Kidney glomerular epithelial cell (primary cell): ENCODE measurements at regions not wholly inside any gene's neighbourhood (a gene's known extent, or its start where the extent isn't known, plus 50 kb on each side); places are given as distances from the start of the nearest gene placed in this dataset.

ENCODE experiments used
- DNase-seq: peaks from one replicate; lab custom pipeline; 2025; lab: John Stamatoyannopoulos, UW

DNA sequence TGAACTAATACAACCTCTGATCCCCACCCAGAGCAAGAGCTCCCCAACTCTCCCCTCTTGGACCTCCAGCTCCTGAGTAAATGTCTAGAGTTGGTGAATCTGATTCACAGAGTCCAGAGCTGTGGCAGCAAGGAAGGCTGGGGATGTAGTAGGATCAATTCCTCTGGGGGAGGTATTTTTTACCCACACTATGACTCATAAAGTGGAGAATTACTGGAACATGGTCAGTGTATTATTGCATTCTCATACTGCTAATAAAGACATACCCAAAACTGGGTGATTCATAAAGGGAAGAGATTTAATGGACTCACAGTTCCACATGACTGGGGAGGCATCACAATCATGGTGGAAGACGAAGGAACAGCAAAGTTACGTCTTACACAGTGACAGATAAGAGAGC, 496.7 kb downstream of the EFNB2 start:
- peak; percentile 90 for DNase-seq

DNA sequence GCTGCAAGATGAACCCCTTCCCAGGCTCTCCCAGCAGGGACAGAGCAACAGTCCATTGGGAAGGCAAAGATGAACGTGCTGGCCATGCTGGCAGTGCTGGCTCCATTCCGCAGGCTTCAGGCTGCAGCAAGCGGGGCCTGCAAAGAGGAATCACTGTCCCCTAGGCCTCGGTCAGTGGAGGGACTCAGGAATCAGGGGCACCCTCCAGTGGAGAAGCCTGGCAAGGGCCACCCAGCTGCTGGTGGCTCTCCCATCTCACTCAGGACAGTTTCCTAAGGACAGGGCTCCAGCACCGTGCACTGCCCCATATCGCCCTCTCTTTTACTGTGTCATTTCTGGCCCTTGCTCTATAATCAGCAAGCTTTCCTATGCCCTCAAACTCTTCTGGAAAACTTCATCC, 498.6 kb downstream of the EFNB2 start:
- no peak for DNase-seq

DNA sequence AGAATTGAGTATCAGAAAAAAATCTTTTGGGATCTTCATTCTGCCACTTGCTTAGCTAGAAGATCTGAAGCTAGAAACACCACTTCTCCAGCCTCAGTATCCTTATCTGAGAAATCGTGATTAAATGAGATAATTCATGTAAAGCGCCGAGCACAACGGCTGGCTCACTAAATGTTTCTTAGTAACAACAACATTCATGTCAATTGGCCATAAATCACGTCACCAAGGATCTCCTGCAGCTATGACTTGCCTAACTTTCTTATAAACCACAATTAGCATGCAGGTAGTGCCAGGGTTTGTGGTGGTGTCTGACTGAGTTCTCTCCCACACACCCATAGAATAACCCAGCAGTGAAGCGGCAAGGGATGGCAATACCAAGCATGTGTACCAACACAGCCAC, 501.3 kb downstream of the EFNB2 start:
- no peak for DNase-seq

DNA sequence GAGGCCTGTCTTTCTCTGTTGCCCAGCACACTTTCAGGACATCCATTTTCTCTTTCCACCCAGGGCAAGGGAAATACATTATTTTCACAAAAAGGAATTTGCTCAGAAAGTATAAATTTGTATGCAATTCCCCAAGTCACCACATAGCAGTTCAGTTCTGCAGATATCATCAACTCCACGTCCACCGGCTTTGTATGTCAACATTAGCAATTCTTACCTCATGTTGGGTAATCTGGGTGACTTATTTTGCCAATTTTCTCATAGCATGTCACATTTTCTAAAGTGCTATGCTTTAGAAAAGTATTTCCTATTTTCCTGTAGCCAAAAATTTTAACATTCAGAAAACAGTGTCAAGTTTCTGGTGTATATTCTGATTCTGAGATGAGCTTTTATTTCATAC, 501.8 kb downstream of the EFNB2 start:
- DNase-seq, result no peak

DNA sequence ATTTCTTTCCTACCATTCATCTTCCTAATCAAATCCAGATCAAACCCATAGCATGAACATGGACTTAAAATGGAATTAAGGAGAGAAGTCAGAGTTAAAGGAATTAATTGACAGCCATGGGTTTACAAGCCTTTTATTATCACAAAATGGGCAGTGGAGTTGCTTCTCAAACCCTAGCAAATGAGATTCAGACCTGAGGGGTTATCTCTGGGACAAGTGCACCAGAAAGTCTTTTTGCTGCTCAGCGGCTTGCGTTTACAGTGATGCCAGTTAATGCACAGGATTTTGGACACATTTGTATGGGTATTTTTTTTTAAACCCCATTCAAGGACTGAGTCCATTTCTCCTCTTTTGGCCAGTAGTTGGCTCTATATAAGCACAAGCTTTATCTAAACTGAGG, 503.0 kb downstream of the EFNB2 start:
- DNase-seq, result no peak

DNA sequence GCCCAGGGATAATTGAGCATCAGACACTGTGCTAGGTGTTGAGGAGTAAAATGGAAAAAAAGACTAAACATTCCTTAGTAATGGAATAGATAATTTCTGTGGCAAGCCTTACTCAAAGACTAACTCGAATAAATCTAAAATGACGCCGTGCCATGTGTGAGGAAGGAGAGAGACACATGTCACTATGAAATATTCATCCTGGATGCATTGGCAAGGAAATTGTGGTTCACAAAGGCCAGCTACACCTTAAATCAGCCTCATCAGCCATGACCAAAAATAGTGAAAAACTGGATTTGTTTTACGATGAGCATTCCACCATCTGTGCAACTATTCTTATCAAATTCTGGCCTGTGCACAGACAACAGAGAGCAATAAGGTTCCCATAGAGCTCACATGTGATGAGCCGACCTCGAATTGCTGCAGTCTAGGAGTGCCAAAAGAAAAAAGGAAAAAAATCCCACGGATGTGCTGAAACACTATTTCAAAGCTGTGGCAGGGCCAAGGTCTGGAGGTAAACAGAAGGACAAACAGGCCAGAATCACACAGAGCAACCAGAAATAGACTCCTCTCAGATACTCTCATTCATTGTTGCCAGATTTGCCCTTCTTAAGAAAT, 505.7 kb downstream of the EFNB2 start:
- DNase-seq, result no peak

DNA sequence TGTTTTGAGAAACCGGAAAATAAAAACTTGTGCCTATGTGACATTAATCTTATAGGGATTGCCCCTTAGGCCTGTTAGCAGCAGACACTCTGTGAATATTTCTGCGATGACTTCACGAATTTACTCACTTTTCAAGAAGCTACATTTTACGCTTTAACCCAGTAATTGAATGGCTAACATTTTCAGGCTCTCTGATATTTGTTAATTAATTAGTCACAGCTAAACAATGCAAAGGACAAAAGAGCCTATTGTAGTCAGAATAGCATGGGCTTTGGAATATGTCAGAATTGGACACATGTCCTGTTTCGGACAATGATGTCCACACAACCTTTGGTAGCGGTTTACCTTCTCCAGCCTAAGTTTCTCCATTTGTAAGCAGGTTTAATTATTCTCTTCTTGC, 506.6 kb downstream of the EFNB2 start:
- DNase-seq, result no peak

DNA sequence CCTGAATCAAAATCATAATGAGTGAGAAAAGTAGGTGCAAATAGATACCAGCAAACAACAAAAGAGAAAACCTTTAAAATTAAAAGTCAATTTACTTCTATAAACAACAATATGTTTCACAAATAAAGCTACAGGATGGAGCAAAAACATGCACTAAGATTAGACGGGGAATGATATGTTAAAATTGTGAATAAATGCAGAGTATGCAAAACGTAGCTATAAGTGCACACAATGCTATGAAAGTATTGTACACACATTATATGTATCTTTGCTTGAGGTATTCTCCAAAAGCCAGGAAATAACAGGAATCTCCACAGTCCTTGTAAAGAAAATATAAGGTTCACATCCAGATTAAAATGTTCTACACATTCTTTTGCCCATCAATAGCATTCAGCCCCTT, 523.9 kb downstream of the EFNB2 start:
- no peak for DNase-seq

DNA sequence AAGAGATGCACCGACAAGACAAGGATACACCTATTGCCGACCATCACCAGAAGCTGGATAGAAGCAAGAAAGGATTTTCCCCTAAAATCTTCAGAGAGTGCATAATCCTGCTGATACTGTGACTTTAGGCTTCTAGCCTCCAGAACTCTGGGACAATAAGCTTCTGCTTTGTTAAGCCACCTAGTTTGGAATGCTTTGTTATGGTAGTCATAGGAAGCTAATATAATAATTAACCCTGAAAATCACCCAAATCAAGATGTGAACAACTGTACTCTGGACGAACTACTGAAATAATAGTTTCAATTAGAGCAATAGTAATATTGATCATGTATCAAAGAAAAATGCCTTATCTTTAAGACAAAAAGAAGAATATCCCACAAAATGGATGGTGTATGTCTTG, 524.6 kb downstream of the EFNB2 start:
- peak; percentile 61 for DNase-seq

DNA sequence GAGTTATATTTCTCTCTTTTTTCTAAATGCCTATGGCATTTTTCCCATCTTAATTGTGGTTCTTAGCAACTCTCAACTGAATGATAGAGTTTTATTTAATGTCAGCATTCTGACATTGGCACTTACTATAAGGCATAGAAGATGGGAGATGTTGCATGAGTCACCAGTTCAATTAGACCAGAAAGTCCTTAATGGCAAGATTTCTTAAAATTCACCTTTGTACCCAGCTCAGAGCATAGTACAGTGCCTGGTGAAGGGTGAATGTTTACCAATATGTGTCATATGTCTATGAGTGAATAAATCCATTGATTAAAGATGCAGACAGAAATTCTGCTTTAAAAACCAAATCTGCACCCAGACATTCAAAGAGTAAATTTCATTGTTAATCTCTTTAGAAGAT, 526.9 kb downstream of the EFNB2 start:
- no peak for DNase-seq

DNA sequence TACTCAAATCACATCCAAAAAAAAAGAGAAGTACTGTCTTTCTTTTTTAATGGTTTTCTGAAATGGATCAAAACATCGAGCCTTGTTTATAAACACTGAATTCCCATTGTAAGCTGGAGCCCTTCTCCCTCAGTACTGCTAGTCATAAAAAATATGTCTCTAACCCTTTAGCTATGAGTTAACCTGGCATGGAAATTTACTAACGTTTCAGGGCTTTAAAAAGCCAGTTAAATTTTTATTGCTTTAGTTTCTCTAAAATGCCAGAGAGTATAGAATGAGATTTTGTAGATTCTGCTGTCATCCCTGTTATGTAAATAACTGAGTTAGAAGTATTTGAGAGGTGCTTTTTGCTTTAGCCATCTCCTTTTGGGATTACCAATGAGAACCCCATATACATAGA, 528.3 kb downstream of the EFNB2 start:
- no peak for DNase-seq

DNA sequence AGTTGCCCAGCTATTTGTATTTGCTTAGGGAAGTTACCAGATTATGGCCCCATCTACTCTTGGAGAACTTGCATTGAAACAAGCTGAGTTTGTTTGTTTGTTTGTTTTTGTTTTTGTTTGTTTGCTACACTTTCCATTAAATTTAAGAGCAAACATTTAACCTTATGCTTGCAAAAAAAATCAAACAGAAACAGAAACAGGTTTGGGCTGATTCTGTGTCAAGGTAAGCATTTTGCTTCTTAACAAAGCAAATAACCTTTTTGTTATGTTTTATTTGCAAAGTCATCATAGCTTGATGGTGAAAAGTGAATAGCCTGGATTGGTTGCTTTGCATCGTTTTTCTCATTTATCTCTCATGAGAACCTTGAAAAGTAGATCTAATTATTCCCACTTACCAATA, 531.8 kb downstream of the EFNB2 start:
- DNase-seq, result no peak

DNA sequence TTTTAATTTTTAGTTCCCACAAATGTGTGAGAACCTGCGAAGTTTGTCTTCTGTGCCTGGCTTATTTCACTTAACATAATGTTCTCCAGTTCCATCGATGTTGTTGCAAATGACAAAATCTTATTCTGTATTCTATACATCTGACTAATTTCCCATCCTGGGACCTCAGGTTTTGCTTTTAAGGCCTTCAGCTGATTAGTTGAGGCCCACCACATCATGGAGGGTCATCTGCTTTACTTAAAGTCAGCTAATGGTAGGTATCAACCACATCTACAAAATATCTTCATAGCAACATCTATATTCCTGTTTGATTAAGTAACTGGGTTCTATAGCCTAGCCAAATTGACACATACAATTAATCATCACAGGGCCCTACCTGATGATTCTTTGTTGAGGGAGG, 534.0 kb downstream of the EFNB2 start:
- no peak for DNase-seq

DNA sequence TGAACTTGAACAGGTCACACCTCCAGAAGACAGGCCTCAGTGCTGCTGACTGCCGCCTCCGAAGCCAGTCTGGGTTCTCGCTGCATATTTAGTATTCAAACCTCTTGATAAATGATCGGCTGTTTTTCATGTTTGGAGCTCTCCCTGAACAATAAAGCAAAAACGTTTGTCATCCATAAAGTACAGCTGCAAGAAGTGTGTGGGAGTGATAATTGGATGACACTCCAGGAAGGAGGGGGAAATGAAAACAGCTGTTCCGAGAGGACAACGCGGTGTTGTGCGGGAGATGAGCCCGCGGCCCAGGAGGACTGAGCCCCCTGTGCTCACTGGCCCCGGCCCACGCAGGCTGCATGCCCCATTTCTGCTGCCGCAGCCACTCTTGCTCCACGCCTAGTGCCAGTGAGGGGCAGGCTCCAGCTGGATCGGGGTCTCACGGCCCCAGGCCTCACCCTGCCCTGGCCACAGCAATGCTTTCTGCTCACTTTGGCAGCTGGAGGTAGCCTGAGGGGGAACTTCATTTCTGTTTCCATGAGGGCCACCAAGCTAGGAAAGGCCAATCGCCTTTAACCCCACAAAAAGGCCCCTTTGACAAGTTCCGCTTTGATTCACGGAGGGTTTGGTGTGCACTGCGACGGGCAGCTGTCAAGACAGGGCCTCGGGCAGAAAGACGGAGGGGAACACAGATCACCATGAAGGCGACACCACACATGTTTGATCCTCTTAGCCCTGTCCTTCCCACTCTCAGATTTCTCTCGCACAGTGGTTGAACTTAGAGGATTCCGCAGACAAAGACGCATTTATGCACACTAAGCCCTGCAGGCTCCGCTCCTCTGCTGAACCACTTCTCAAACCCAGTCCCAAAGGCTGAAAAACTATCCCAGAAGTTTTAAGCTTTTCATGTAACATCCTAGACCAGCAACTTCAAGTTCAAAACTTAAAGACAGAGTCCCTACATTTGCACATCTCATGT, 537.6 kb downstream of the EFNB2 start:
- DNase-seq, result no peak

DNA sequence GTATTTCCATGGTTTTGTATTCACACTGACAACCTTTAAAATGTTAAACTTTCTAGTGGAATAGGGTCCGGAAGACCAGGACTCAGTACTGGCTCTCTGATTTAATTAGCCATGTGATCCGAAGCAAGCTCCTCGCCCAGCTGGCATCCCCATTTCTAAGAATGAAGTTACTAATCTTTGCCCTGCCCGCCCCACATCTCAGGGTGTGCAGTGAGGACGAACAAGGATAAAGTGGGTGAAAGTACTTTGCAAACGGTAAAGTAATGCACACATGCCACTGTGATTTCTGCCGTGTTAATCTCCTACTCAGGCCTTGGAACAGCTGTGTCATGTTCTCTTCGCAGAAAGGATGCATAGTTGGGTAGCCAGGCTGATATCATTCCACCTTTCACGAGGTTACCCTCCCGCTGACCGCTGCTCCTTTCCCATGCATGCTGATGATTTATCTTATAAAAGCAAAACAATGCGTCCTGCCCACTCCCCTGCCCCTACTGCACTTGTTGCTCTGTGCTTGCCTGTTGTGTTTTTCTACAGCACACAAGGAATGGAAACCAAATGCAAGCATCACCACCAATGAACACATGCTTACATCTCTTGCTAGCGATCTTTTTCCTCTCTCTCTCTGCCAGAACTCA, 539.0 kb downstream of the EFNB2 start:
- DNase-seq, result no peak

DNA sequence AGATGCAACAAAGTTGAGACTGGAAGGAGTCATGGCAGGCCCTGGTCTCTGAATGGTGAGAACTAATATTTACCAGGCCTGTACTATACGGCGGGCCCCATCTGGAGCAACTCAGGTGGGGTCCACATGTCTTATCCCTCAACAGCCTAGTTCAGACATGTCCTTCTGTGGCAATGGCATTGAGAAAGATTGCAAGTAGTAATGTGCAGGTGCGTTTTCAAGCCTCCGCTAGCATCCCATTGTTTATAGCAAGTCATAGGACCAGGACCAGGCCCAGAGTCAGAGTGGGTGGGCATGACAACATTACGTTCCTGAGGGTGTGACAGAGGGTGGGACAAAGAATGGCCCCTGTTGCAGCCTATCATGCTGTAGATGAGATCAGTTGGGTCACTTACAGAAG, 541.1 kb downstream of the EFNB2 start:
- no peak for DNase-seq

DNA sequence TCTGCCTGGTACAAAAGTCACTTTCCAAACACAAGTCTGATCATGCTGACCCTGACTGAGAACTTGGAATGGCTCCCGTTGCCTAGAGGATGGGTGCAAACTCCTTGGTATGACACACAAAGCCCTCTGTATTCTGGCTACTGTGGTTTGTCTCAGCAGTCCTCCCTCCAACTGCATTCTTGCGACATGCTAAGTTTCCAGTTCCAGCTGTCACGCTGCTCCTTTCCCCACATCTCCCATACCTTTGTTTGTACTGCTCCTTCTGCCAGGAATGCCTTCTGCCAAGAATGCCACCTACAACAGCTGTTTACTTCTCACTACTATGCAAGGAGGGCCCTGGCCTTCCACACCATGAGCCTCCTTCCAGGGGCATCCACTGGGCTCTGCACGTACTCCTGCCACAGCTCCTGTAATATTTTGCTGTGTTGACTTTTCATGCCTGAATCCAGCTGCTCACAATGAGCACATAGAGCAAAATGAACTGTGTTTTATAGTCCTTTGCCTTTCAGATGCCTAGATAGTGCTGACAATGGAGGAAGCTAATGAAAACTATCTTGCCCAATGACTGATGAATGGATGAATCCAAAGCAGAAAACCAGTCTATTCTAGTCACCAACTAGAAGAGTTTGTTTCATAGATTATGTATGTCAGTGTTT, 543.7 kb downstream of the EFNB2 start:
- DNase-seq, result peak; percentile 17

DNA sequence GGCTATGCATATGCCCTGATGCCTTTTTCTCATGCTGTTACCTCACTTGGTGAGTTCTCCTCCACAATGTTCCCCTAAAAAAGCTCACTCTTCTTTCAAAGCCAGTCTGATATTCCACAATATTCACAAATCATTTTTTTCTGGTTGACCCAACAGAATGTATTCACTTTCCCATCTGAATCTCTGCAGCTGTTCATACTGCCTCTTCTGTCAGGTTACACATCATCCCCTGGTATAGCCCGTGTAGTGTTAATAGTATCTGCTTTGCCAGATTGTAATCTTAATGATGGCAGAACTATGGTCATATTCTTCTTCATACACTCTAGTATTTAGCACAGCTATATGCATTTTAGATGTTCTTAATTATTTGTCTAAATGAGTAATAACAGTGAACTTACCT, 544.3 kb downstream of the EFNB2 start:
- no peak for DNase-seq

DNA sequence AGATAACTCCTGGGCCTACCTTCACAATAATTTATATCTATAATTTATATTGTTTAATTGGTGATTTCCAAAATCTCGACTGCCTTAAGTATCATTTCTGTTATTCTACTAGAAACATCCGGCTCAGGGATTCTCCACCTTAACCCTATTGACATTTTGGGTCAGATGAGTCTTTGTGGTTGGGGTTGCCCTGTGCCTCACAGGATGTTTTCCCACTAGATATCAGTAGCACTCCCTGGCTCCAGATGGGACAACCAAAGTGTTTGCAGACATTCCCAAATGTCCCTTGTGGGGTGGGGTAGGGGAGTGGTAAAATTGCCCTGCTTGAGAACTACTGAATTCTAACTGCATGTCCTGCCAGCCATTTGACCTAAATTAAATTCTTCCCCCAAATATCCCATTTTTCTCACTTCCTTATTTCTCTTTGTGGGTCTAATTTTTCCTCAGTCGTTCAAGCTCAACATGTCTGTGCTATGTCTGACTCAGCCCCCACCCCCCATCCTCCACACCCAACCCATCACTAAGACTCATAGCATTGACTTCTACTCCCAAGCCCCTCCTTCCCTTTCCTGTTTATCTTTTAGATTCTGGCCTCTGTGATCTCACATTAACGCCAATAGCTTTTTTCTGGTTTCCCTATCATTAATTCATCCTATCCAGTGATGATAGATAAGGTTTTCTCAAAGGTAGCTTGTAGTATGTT, 545.1 kb downstream of the EFNB2 start:
- no peak for DNase-seq

DNA sequence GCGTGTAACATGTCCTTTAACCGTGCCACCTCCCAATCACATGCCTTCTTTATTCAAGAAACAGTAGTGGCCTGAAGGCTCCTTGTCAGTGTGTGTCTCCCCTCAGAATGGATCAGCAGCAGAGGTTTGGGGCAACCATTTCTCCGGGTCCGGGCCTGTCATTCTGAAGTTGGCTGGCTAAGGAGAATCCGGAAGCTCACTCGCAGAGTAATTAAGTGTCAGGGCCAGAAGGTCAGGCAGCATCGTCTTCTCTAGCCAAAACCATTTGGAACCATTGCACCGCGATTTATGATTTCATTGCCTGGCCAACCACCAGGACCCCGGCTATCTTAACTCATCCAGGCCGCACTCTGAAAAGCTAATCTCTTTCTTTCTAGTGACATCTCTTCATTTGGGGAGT, 550.8 kb downstream of the EFNB2 start:
- DNase-seq, result no peak

DNA sequence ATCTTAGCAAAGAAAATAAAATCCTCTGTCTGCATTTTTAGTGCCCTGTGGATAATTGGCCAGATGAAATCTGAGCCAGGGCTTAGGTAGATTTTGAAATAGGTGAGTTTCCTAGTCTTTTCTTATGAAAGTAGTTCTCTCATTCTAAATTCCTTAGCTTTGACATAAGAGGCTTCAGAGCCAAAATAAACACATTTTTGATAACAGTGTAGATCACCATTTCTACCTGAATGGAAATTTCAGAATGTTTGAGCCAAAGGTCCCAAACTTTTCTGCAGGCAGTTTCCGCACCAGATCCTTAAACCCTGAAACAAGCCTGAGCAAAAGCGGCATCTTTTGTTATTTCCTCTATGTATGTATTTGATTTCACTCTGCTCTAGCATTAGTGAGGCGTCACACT, 551.2 kb downstream of the EFNB2 start:
- peak; percentile 14 for DNase-seq
